ENCODE measurements at regions not wholly inside any gene's neighbourhood (a gene's known extent, or its start where the extent isn't known, plus 50 kb on each side); places are given as distances from the start of the nearest gene placed in this dataset.
A peak's percentile ranks its signal among the peaks of the same experiment; 100 is the strongest.

- no peak for TF ChIP-seq XBP1 (CRISPR knock-in tag; IDR thresholded peaks at IDR 0.05)
- TF ChIP-seq ZKSCAN8 (CRISPR knock-in tag; IDR thresholded peaks at IDR 0.05; ENCODE audit: borderline replicate concordance) = peak; percentile 84
- peak; percentile 49; the same call in 1 of the 2 replicates for TF ChIP-seq GABPB1 (CRISPR knock-in tag; IDR thresholded peaks at IDR 0.05)
- TF ChIP-seq, protein P1, sequence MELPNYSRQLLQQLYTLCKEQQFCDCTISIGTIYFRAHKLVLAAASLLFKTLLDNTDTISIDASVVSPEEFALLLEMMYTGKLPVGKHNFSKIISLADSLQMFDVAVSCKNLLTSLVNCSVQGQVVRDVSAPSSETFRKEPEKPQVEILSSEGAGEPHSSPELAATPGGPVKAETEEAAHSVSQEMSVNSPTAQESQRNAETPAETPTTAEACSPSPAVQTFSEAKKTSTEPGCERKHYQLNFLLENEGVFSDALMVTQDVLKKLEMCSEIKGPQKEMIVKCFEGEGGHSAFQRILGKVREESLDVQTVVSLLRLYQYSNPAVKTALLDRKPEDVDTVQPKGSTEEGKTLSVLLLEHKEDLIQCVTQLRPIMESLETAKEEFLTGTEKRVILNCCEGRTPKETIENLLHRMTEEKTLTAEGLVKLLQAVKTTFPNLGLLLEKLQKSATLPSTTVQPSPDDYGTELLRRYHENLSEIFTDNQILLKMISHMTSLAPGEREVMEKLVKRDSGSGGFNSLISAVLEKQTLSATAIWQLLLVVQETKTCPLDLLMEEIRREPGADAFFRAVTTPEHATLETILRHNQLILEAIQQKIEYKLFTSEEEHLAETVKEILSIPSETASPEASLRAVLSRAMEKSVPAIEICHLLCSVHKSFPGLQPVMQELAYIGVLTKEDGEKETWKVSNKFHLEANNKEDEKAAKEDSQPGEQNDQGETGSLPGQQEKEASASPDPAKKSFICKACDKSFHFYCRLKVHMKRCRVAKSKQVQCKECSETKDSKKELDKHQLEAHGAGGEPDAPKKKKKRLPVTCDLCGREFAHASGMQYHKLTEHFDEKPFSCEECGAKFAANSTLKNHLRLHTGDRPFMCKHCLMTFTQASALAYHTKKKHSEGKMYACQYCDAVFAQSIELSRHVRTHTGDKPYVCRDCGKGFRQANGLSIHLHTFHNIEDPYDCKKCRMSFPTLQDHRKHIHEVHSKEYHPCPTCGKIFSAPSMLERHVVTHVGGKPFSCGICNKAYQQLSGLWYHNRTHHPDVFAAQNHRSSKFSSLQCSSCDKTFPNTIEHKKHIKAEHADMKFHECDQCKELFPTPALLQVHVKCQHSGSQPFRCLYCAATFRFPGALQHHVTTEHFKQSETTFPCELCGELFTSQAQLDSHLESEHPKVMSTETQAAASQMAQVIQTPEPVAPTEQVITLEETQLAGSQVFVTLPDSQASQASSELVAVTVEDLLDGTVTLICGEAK (IDR thresholded peaks at IDR 0.05) = no peak
- TF ChIP-seq, protein P1 (CRISPR knock-in tag; IDR thresholded peaks at IDR 0.05) = peak; percentile 45; the same call in 1 of the 2 replicates
- 0 out of 2 replicates have a peak, but pooled peaks have one; percentile 24 for TF ChIP-seq ZFP36L1 (CRISPR knock-in tag; IDR thresholded peaks at IDR 0.05)
- 0 out of 2 replicates have a peak, but pooled peaks have one; percentile 25 for TF ChIP-seq ZNF317 (CRISPR knock-in tag; IDR thresholded peaks at IDR 0.05)
- peak; percentile 79 for TF ChIP-seq TEAD3 (CRISPR knock-in tag; optimal IDR thresholded peaks at IDR 0.05; ENCODE audit: borderline replicate concordance)
- no peak for TF ChIP-seq POLR2AphosphoS2 (IDR thresholded peaks at IDR 0.05; ENCODE audit: low read depth, low read length)
- TF ChIP-seq SPEN (CRISPR knock-in tag; IDR thresholded peaks at IDR 0.05; ENCODE audit: low read depth) = peak; percentile 63; the same call in 1 of the 2 replicates
- TF ChIP-seq HNF4A (CRISPR knock-in tag; IDR thresholded peaks at IDR 0.05) = peak; percentile 97
- TF ChIP-seq ZNF441 (CRISPR knock-in tag; IDR thresholded peaks at IDR 0.05; ENCODE audit: borderline replicate concordance) = peak; percentile 44; the same call in 1 of the 2 replicates
- peak; percentile 98 for TF ChIP-seq ZNF3 (CRISPR knock-in tag; IDR thresholded peaks at IDR 0.05)
- TF ChIP-seq TGIF2 (CRISPR knock-in tag; IDR thresholded peaks at IDR 0.05) = 0 out of 2 replicates have a peak, but pooled peaks have one; percentile 5
- TF ChIP-seq ZNF292 (CRISPR knock-in tag; IDR thresholded peaks at IDR 0.05; ENCODE audit: borderline replicate concordance, low read depth) = peak; percentile 81; the same call in 1 of the 2 replicates
- no peak for TF ChIP-seq RBFOX2 (IDR thresholded peaks at IDR 0.05; ENCODE audit: low read depth, low read length)
- TF ChIP-seq NKX3-1 (CRISPR knock-in tag; IDR thresholded peaks at IDR 0.05) = no peak
- TF ChIP-seq CREM (IDR thresholded peaks at IDR 0.05) = peak; percentile 68
- TF ChIP-seq CREM (CRISPR knock-in tag; IDR thresholded peaks at IDR 0.05) = no peak
- TF ChIP-seq ZBTB21 (CRISPR knock-in tag; IDR thresholded peaks at IDR 0.05) = no peak
- no peak for TF ChIP-seq ZNF12 (CRISPR knock-in tag; IDR thresholded peaks at IDR 0.05)
- 0 out of 2 replicates have a peak, but pooled peaks have one; percentile 33 for TF ChIP-seq ZNF652 (CRISPR knock-in tag; IDR thresholded peaks at IDR 0.05; ENCODE audit: borderline replicate concordance, low read depth)
- TF ChIP-seq ZSCAN25 (CRISPR knock-in tag; IDR thresholded peaks at IDR 0.05) = no peak
- peak; percentile 40; the same call in 1 of the 2 replicates for TF ChIP-seq THAP11 (CRISPR knock-in tag; IDR thresholded peaks at IDR 0.05)
Measured at GRCh38 chr18:23384778-23385736, 68.0 kb upstream of the RIOK3 start (continued).
